B cell (primary cell): ENCODE measurements at regions not wholly inside any gene's neighbourhood (a gene's known extent, or its start where the extent isn't known, plus 50 kb on each side); places are given as distances from the start of the nearest gene placed in this dataset.

Source experiments
- CTCF ChIP-seq: fragments of 200-600 bp; IDR thresholded peaks from one replicate; pipeline ENCODE4 v1.8.0; 2022; ENCODE audit warnings: antibody characterized with exemption, mild to moderate bottlenecking
- EZH2 ChIP-seq: IDR thresholded peaks from 2 replicates; pipeline ENCODE4 v1.6.1; 2012; ENCODE audit warnings: borderline replicate concordance, low read depth, mild to moderate bottlenecking, moderate library complexity, low read length; ENCODE audit not compliant: insufficient read depth, poor library complexity, severe bottlenecking

GRCh38 chr9:16329671-16330113, 540.8 kb downstream of the BNC2 start:
- TF ChIP-seq CTCF, result no peak
- TF ChIP-seq EZH2, result no peak
